GM18907 (cell line): ENCODE measurements at regions not wholly inside any gene's neighbourhood (a gene's known extent, or its start where the extent isn't known, plus 50 kb on each side); places are given as distances from the start of the nearest gene placed in this dataset.

ENCODE experiments used
- ATAC-seq: cut with Tn5 transposase; IDR thresholded peaks from one replicate; pipeline ENCODE4 v1.9.1; 2021; ENCODE audit warnings: mild to moderate bottlenecking, moderate library complexity; ENCODE audit not compliant: unreplicated experiment

DNA sequence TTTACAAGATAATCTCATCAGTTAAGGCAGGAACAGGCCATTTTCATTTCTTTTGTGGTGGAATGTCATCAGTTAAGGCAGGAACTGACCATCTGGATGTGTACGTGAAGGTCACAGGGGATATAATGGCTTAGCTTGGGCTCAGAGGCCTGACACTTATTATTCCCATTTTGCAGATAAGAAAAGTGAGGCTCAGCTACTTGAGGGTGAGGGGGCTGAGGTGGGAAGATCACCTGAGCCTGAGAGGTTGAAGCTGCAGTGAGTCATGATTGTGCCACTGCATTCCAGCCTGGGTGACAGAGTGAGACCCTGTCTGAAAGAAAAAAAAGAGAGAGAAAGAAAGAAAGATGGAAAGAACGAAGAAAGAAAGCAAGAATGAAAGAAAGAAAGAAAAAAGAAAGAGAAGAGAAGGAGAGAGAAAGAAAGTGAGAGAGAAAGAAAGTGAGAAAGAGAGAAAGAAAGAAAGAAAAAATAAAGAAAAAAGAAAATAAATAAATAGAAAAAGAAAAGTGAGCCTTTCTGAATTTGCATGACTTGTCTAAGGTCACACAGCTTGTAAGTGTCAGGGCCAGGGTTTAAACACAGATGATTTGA is 142.0 kb downstream of the TMEM30B start:
- ATAC-seq = no peak

DNA sequence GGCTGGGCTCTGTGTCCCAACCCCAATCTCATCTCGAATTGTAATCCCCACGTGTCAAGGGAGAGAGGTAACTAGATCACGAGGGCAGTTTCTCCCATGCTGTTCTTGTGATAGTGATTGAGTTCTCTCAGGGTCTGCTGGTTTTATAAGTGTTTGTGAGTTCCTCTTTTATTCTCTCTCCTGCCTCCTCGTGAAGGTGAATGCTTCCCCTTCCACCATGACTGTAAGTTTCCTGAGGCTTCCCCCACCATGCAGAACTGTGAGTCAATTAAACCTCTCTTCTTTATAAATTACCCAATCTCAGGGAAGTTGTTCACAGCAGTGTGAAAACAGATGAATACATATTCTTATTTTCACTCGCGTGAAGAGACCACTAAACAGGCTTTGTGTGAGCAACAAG is 148.2 kb downstream of the TMEM30B start:
- no peak for ATAC-seq

DNA sequence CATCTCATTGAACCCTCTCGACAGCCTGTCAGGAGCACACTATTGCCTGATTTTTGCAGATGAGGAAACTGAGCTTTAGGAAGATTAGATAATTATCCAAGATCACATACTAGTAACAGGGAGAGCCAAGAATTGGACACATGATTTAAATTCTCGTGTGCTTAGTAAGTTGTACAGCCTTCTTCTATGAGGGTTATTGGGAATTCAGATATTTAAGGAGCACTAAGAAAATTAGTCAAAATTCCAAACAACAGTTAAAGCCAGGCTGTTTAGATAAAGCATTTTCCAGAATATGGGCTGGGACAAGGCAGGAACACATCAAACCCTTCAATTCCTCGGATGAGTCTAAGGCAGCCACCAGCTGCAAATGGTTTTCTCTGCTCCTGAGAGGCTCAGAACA is 148.8 kb downstream of the TMEM30B start:
- no peak for ATAC-seq

DNA sequence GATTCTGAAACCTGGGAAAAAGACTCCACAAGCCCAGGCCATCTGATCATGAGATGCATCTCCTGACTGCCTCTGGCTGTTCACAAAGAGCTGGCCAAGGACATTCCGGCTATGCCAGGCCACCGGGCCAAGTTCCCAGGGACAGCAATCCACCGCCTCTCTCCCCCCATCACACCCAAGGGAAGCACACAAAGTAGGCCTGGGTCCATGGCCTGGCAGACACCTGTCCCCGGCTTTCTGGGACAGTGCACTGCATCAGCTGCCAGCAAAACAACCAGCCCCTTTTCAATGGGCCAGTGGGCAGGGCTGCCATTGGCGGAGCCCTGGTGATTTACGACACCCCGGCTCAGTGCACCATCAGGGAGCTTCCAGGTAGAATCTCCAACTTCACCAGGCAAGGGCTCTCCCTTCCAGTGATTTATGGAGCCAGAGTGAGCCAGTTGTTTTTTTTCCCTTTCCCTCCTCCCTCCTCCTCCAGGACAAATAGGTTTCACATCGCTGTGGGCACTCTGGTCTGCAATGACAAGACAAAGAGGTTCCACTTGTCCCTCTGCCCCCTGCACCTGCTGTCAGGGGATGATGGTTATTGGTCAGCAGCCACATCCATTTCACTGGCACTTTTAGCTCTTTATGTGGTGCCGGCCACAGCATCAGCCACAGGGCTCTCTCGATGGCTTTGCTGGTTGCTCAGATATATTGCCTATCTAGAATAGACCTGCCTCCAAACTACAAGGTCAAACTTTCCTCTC is 149.6 kb downstream of the SLC38A6 start:
- no peak for ATAC-seq

DNA sequence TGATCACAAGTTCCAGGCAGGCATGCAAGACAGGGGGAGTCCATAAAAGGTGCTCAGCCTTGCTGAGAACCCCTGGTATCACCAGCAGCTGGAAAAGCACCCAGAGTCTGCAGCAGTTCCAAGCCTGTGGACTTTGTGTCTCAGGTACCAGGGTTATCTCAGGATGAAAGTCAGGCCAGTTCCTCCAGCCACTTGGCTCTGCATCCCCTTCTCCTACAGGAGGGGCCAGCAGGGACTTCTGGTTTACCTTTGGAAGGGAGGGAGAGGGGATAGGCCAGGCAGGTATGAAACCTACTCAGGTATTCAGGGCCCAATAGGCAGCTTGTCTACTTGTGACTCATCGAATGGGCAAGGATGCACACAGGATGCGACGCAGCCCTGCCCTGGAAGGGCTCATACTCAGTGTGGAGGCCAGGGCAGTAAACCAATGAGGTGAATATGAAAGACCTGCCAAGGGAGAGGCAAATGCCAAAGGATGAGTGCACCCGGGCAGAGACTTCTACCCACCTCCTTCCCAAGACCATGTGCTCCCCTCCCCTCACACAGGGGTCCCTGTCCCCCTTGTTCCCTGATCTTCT is 148.2 kb downstream of the SLC38A6 start:
- ATAC-seq = no peak

DNA sequence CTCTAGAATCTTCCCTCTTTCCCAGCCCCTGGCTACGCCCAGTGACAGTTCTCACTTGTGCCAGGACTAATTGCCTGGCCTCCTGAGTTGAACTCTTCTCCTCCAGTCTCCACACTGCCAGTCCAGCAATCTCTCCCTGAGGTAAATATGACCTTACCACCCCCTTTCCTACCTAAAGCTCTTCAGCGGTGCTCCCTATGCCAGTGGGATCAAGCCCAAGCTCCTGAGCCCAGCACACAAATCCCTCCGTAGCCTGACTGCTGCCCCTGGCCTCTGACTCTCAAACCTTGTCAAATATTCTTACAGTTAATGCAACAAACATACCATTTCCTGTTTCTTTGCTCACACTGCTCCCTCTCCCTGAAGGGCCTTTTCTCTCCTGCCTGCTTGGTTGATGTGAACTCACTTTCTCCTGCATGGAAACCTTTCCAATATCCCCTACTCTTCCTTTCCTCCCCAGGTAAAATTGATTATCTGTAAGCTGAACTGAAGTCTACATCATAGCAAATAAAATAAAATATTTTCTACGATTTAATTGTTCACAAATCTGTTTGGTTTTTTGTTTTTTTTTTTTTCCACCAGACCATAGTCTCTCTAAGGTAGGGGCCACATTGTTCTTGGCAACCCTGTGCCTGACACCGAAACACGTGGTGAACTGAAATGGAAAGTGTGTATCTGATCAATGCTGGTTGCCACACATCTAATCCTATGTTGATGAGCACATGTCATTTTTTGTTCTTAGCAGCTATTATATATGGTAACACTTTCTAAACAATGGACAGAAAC is 147.5 kb downstream of the SLC38A6 start:
- no peak for ATAC-seq

DNA sequence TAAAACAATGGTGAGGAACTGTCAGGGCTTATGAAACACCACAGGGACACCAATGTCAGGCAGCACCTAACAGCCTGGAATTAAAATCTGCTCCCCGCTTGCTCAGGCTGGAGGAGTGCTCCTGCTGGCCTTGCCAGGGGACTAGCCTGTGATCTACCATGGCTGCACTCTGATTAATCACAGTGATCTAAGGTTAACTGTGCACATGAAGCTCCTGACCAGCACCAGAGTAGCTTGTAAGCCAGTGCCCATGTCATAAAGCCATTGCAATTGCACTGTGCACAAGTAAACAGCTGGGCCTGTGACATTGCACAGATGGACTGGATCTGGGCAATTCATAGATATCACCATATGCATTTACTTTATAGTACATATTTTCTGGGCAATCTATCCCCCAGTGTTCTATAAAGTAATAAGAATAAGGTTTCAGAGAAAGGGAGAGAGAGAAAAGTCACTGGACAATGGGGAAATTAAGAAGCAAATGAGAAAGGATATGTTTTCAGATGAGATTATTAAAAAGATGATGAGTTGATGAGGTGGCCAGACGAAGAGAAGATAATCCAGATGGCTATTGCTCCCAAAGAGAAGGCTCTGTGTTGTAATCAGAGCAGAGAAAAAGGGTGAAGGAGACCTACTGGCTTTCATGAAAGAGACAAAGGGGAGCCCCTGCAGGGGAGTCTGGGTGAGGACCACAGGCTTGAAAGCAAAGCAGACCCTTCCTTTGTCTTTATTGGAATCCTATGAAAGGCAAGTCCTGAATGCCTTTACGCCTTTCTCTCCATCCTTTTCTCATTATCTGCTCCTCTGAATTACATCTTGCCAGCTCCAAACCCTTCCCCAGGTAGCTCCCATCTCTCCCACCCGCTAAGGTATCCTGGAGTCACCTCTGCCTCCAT is 145.8 kb downstream of the SLC38A6 start:
- no peak for ATAC-seq

DNA sequence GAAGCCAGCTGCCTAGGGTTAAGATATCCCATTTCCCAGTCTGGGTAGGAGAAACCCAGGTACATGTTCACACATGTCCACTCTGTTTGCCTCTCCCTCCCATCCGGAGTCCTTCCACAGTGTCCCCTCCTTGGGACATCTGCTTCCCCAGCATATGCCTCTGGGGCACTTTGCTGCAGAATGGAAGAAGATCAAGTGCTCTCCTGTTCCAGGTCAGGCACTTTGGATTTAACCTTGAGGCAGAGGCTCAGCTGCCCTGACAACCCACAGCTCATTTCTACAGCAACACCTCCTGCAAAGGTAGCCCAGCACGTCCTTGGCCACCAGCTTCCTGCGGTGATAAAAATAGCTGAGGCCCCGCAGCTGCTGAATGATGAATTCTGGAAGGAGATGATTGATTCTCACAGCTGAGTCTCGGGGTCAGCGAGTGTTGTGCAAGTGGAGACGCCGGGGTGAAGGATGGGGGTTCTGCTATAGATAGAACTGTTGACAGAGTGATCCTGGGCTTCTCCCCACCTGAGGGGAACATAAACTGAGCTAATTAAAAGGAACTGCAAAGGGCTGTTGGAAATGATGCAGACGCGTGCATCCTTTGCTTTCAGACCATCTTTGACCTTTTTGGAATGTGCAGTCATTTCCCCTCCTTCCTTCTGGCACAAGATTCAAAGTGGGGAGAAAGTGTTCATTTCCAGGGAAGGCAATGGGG is 145.0 kb downstream of the SLC38A6 start:
- ATAC-seq = no peak

DNA sequence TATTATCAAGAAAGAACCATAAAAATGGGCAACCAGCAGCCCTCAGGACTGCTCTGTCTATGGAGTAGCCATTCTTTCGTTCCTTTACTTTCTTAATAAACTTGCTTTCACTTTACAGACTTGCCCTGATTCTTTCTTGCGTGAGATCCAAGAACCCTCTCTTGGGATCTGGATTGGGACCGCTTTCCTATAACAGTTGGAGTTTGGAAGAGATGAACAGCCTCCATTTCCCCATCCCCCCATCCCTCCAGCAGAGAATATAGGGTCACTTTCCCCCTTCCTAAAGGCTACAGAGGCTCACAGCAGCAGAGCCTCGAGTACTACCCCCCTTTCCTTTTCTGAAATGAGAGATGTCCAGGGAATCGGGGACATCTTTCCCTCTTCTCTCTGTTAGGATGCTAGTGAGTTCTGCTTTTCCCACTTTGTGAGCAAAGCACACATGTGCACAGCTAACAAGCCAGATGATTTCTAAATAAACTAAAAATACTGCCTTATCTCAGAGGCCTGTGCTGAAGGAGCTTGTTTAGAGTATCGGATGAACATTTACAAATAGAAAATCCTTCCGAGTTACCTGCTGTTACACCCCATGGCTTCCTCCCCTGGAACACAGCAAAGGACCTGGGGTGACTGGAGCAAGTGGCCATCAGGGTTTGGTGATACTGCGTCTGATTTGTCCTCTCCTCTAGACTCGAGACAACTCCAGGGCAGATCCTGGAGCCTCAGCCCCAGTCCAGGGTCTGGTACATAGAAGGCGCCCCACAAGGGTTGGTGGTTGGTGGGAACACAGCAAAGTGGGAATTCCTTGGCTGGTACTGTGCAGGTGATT is 144.2 kb downstream of the SLC38A6 start:
- no peak for ATAC-seq

DNA sequence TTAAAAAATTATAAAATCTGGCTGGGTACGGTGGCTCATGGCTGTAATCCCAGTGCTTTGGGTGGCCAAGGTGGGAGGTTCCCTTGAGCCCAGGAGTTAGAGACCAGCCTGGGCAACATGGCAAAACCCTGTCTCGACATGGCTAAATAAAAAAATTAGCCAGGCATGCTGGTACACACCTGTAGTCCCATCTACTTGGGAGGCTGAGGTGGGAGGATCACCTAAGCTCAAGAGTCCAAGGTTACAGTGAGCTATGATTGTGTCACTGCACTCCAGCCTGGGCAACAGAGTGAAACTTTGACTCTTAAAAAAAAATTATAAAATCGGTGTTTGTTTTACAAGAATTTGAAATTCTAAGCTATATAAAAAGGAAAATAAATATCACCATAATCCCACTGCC is 141.8 kb downstream of the SLC38A6 start:
- ATAC-seq = no peak

DNA sequence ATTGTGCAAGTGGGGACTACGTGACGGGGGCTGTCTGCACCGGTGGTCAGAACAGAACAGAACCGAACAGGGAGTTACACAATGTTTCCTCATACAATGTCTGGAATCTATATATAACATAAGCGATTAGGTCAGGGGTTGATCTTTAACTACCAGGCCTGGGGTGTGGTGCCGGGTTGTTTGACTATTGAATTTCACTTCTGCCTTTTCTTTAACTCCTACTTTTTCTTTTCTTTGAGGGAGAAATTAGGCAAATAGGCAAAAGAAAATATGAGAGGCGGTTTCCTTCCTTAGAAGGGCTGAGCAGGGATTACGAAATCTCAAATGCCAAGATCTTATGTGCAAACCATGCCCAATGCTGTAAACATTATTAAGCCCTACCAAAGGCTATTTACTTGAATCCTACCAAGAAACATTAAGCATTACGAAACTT is 140.3 kb downstream of the SLC38A6 start:
- ATAC-seq = no peak

DNA sequence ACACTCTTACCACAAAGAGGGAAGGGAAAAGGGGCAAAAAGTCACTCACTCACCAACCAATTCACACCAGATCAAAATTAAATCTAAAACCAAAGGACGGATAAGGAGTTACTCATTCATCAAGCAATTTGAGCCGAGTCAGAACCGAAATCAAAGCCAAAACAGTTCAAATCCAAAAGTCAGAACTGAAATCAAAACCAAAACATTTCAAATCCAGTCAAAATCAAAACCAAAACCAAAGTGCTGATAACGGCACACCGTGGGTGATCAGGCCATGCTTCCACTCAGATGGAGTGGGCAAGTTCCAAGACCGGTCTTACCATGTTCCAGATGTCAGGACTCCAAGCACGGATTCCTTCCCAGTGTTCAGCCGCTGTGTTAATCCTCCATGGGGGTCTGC is 139.5 kb downstream of the SLC38A6 start:
- no peak for ATAC-seq

DNA sequence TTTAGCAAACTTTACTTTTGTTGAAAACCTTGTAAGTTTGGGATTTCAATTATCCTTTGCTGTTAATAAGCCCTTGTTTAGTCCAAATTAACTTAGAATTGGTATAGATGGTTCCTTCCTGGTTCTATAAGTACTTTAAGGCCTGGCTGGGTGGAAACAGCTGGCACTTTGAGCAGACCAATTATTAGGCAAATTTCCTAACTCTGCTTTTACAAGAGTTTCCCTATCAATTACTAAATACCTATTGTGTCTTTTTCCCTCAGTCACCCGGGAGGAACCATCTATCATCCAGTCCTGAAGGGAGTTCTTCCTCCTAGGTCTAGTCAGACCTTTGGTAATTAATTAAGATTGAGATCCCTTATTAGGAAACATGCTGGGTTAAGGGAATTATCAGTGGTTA is 138.0 kb downstream of the SLC38A6 start:
- ATAC-seq = no peak

DNA sequence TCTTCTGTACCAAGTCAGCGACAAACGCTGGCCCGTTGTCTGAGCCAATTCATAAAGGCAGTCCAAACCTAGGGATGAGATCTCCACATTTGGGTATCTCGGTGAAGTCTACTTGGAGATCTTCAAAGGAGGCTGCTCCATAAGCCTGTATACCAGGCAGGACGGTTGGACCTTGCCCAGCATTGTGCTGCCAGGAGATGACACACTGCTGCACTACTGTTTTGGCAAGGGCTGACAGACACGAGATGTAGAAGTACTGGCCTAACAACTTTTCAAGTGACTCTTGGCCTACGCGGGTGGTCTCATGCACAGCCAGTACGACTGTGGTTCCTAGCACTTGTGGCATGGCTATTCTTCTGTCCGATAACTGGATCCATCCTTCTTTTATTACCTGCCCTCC is 135.3 kb downstream of the SLC38A6 start:
- ATAC-seq = no peak

DNA sequence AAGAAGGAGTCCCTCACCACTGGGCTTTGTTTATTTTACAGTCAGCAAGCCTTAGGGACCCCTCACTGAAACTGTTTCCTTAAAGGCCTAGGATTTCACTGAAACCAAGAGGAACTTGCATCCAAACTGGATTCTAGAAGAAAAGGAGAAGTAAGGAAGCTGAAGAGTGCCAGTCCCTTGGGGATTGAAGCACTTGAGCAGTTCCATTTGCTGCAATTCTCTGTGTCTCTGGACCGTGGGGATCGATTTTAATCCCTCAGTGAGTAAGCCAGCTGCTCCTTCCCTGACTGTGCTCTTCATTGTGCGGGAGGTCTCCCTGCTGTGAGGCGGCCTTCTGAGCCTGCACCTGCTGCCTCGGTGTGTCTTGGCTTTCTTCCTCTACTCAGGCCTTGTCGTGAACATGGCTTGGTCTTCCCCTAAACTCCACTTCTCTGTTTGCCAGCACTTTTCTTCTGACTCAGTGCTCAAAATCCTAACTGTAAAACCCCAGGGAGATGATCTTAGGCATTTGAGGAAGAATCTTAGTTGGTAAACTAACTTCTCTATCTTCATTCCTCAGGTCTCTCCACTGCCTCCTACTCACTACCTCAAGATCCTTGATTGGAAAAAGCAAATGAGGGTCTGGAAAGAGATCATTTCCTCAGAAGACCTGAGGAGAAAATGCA is 132.6 kb downstream of the SLC38A6 start:
- ATAC-seq = no peak

DNA sequence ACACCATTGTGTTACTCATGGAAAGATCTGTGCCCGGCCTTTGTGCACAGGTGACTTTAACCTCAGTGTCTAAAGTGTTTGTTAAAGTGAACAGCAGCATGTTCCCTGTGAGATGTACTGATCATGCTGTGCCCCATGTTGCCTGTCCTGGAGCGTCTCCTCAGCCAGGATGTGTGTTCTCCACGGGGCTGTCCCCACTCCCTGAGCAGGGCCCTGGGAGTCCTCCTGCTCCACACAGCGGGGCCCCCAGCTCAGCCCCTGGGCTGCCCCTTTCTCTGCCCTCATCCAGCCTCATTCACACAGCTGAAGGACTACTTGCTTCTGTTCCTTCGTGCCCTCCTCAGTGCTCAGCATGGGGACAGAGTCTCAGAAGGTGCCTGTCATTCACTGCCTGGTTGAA is 131.5 kb downstream of the SLC38A6 start:
- no peak for ATAC-seq

DNA sequence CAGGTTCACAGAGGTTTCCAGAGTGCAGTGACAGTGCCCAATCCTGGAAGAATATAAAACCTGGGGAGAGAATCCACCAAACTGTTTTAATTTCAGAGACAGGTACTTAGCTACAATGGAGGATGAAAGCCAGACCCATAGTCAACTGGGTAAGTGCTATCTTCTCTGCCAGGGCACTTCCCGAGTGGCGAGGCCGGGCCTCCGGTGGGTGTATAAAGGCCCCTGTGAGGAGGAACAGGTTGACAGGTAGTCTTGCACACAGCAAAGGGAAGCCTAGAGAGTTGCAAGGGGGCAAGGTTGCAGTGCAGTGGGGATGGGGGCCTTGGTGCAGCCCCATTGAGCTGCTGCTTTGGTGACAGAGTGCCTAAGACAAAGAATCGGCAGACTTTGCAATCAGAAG is 130.7 kb downstream of the SLC38A6 start:
- no peak for ATAC-seq

DNA sequence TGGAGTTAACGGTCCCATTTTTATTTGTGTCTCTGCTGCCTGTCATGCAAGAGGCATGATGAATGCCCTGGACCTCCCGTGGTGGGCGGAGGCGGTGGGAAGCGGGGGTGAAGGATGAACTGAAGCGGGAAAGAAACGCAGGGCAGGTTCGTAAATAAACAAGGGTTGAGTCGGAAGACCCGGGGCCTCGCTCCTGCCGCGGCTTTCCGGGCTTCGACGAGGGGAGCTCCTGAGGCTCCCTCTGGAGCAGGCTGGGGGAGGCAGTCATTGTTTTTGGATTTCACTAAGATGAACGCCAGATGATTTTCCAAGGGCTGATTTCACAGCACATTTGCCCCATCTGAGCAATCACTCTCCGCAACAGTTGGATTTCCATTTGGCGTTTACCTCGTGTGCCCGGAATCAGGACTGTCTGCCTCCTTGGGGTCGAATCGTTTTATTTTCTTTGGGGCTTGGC is 130.2 kb downstream of the SLC38A6 start:
- no peak for ATAC-seq
